ENCODE measurements at regions not wholly inside any gene's neighbourhood (a gene's known extent, or its start where the extent isn't known, plus 50 kb on each side); places are given as distances from the start of the nearest gene placed in this dataset.
"Not testable (repeated sequence)": the region's sequence is repeated elsewhere in the genome, so short reads cannot be mapped to it uniquely, and the experiment has no call there.

- H3K4me3 ChIP-seq (ENCODE audit: low read depth, low read length) = no peak overlapping the region
- no peak for TF ChIP-seq POLR2A (IDR thresholded peaks at IDR 0.05; ENCODE audit: extremely low read depth, insufficient read length)
- no peak for DNase-seq (ENCODE audit: low read depth)
These were observed 89.7 kb upstream of the CDYL2 start for GRCh38 chr16:80894091-80894490.

DNA sequence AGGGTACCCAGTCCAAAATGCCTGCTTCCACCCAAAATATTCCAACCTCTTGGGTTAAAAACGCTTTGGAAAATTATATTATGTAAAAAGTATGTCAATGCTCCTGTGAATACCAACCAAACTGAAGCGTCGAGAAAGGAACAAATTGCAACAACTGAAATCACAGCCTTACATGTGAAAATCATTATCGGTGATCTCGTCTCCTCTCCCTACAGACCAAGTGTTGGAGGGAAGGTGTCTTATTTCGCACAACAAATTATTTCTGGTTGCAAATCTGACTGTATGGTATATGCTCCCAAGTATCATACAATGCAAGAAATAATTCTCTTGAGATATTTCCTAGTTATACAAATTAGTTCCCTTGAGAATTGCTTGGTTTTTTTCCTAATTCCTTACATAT lies 89.3 kb upstream of the CDYL2 start:
- DNase-seq (ENCODE audit: low read depth) = no peak
- no peak overlapping the region for H3K4me3 ChIP-seq (ENCODE audit: low read depth, low read length)
- TF ChIP-seq, protein P1, sequence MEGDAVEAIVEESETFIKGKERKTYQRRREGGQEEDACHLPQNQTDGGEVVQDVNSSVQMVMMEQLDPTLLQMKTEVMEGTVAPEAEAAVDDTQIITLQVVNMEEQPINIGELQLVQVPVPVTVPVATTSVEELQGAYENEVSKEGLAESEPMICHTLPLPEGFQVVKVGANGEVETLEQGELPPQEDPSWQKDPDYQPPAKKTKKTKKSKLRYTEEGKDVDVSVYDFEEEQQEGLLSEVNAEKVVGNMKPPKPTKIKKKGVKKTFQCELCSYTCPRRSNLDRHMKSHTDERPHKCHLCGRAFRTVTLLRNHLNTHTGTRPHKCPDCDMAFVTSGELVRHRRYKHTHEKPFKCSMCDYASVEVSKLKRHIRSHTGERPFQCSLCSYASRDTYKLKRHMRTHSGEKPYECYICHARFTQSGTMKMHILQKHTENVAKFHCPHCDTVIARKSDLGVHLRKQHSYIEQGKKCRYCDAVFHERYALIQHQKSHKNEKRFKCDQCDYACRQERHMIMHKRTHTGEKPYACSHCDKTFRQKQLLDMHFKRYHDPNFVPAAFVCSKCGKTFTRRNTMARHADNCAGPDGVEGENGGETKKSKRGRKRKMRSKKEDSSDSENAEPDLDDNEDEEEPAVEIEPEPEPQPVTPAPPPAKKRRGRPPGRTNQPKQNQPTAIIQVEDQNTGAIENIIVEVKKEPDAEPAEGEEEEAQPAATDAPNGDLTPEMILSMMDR (IDR thresholded peaks at IDR 0.05; ENCODE audit: low read depth, low read length) = no peak
- TF ChIP-seq, protein P2, sequence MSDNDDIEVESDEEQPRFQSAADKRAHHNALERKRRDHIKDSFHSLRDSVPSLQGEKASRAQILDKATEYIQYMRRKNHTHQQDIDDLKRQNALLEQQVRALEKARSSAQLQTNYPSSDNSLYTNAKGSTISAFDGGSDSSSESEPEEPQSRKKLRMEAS (IDR thresholded peaks at IDR 0.05; ENCODE audit: low read depth, low read length) = no peak
- TF ChIP-seq POLR2A (IDR thresholded peaks at IDR 0.05; ENCODE audit: extremely low read depth, insufficient read length) (no peak), MYC (IDR thresholded peaks at IDR 0.05; ENCODE audit: low read depth, low read length) (no peak)

DNA sequence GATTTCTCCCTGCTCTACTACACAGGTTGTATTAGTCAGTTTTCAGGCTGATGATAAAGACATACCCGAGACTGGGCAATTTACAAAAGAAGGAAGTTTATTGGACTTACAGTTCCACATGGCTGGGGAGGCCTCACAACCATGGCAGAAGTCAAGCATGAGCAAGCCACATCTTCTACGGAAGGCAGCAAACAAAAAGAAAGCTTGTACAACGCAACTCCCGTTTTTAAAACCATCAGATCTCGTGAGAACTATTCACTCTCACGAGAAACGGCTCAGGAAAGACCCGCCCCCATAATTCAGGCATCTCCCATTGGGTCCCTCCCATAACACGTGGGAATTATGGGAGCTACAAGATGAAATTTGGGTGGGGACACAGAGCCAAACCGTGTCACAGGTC lies 88.0 kb upstream of the CDYL2 start:
- H3K4me3 ChIP-seq (ENCODE audit: low read depth, low read length); DNase-seq (ENCODE audit: low read depth): not testable (repeated sequence)

GRCh38 chr16:80889779-80890359 lies 85.5 kb upstream of the CDYL2 start:
- TF ChIP-seq MYC (IDR thresholded peaks at IDR 0.05; ENCODE audit: low read depth, low read length) = no peak
- no peak for TF ChIP-seq POLR2A (IDR thresholded peaks at IDR 0.05; ENCODE audit: extremely low read depth, insufficient read length)
- TF ChIP-seq, protein P1 (IDR thresholded peaks at IDR 0.05; ENCODE audit: low read depth, low read length) = no peak
- TF ChIP-seq, protein P2 (IDR thresholded peaks at IDR 0.05; ENCODE audit: low read depth, low read length) = no peak
- H3K4me3 ChIP-seq (ENCODE audit: low read depth, low read length) = no peak overlapping the region
- no peak for DNase-seq (ENCODE audit: low read depth)

DNA sequence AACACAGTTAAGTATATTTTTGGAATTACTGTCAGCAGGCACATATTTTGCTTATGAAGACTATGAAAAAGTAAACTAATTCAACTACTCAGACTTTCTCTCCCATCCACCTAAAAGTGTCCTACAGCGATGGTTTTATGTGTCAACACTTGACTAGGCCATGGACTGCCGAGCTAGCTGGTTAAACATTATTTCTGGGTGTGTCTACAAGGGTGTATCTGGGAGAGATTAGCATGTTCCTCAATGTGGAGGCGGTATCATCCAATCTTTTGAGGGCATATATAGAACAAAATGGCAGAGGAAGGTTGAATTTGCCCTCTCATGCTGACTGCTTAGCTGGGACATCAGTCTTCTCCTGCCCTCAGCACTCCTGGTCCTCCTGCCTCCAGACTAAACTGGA lies 82.7 kb upstream of the CDYL2 start:
- no peak overlapping the region for H3K4me3 ChIP-seq (ENCODE audit: low read depth, low read length)
- DNase-seq (ENCODE audit: low read depth) = no peak
- TF ChIP-seq, protein P1 (IDR thresholded peaks at IDR 0.05; ENCODE audit: low read depth, low read length) = no peak
- TF ChIP-seq MYC (IDR thresholded peaks at IDR 0.05; ENCODE audit: low read depth, low read length) = no peak
- TF ChIP-seq POLR2A (IDR thresholded peaks at IDR 0.05; ENCODE audit: extremely low read depth, insufficient read length) = no peak

DNA sequence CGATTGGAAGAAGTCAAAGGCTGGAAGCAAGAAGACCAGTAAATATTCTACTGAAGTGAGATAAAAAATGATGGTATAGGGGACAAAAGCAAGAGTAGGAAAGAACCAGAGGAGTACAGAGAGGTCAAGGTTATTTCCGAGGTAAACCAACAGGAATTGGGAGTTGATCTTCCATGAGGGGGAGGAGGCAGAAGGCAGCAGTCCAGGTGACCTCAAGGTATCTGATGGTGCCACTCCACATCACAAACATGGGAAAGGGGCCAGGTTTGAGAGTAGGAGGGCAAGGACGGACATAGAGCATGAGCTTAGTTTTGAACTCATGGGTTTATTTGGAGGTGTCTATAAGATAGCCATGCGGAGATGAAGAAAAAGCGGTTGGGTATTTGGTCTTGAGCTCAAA lies 79.4 kb upstream of the CDYL2 start:
- TF ChIP-seq, protein P2 (IDR thresholded peaks at IDR 0.05; ENCODE audit: low read depth, low read length) = no peak
- TF ChIP-seq, protein P1 (IDR thresholded peaks at IDR 0.05; ENCODE audit: low read depth, low read length) = no peak
- TF ChIP-seq POLR2A (IDR thresholded peaks at IDR 0.05; ENCODE audit: extremely low read depth, insufficient read length) (no peak), MYC (IDR thresholded peaks at IDR 0.05; ENCODE audit: low read depth, low read length) (no peak)
- H3K4me3 ChIP-seq (ENCODE audit: low read depth, low read length) = no peak overlapping the region
- DNase-seq (ENCODE audit: low read depth) = no peak

- TF ChIP-seq, protein P1 (IDR thresholded peaks at IDR 0.05; ENCODE audit: low read depth, low read length) = no peak
- no peak for TF ChIP-seq POLR2A (IDR thresholded peaks at IDR 0.05; ENCODE audit: extremely low read depth, insufficient read length)
- TF ChIP-seq, protein P2 (IDR thresholded peaks at IDR 0.05; ENCODE audit: low read depth, low read length) = no peak
- no peak for TF ChIP-seq MYC (IDR thresholded peaks at IDR 0.05; ENCODE audit: low read depth, low read length)
- H3K4me3 ChIP-seq (ENCODE audit: low read depth, low read length) = no peak overlapping the region
- no peak for DNase-seq (ENCODE audit: low read depth)
These were observed 78.8 kb upstream of the CDYL2 start for GRCh38 chr16:80883159-80883642.

Measured in NB4 (cell line).